HS-27A (cell line): ENCODE measurements at regions not wholly inside any gene's neighbourhood (a gene's known extent, or its start where the extent isn't known, plus 50 kb on each side); places are given as distances from the start of the nearest gene placed in this dataset.

Experiments
- DNase-seq: peaks from one replicate; pipeline ENCODE4 v3.0.0-alpha.2; 2012; ENCODE audit warnings: low read depth, missing footprints

GRCh38 chr9:14517154-14517906 lies 175.9 kb downstream of the ZDHHC21 start:
- no peak for DNase-seq

- DNase-seq: no peak
Measured at GRCh38 chr9:14516656-14517055, 176.6 kb downstream of the ZDHHC21 start.

- no peak for DNase-seq
Measured at GRCh38 chr9:14515571-14516198, 177.5 kb downstream of the ZDHHC21 start.

GRCh38 chr9:14515049-14515448 lies 178.2 kb downstream of the ZDHHC21 start:
- no peak for DNase-seq

GRCh38 chr9:14512942-14513341 lies 180.3 kb downstream of the ZDHHC21 start:
- DNase-seq: no peak

GRCh38 chr9:14511452-14511851 lies 181.8 kb downstream of the ZDHHC21 start:
- DNase-seq: no peak

- no peak for DNase-seq
Measured at GRCh38 chr9:14508884-14509283, 184.3 kb downstream of the ZDHHC21 start.

GRCh38 chr9:14501366-14501765 lies 187.4 kb upstream of the NFIB start:
- no peak for DNase-seq

- DNase-seq: no peak
Measured at GRCh38 chr9:14500705-14501104, 186.8 kb upstream of the NFIB start.

- no peak for DNase-seq
Measured at GRCh38 chr9:14499976-14500375, 186.0 kb upstream of the NFIB start.

GRCh38 chr9:14498824-14499223 lies 184.9 kb upstream of the NFIB start:
- DNase-seq: no peak

GRCh38 chr9:14497476-14497875 lies 183.5 kb upstream of the NFIB start:
- no peak for DNase-seq

- no peak for DNase-seq
Measured at GRCh38 chr9:14488421-14489190, 174.7 kb upstream of the NFIB start.

- no peak for DNase-seq
Measured at GRCh38 chr9:14487547-14488185, 173.7 kb upstream of the NFIB start.

- DNase-seq: no peak
Measured at GRCh38 chr9:14485366-14485765, 171.4 kb upstream of the NFIB start.

- no peak for DNase-seq
Measured at GRCh38 chr9:14482856-14483255, 168.9 kb upstream of the NFIB start.

- no peak for DNase-seq
Measured at GRCh38 chr9:14480526-14480925, 166.6 kb upstream of the NFIB start.

GRCh38 chr9:14479163-14479560 lies 165.2 kb upstream of the NFIB start:
- no peak for DNase-seq

- no peak for DNase-seq
Measured at GRCh38 chr9:14478175-14479162, 164.5 kb upstream of the NFIB start.

- DNase-seq: no peak
Measured at GRCh38 chr9:14471041-14471440, 157.1 kb upstream of the NFIB start.

GRCh38 chr9:14467675-14468374 lies 153.9 kb upstream of the NFIB start:
- no peak for DNase-seq
